Ectodermal cell (in vitro differentiated cells): ENCODE measurements at regions not wholly inside any gene's neighbourhood (a gene's known extent, or its start where the extent isn't known, plus 50 kb on each side); places are given as distances from the start of the nearest gene placed in this dataset.

ENCODE experiments used
- H3K27ac ChIP-seq: 2 replicates; pipeline ENCODE4 v1.7.0; 2013; ENCODE audit warnings: mild to moderate bottlenecking, low read depth, low read length; ENCODE audit not compliant: insufficient read depth, poor library complexity, severe bottlenecking
- H3K27me3 ChIP-seq: 2 replicates; pipeline ENCODE4 v1.7.0; 2013; ENCODE audit warnings: mild to moderate bottlenecking, low read length; ENCODE audit not compliant: insufficient read depth, control insufficient read depth, poor library complexity, severe bottlenecking
- H3K36me3 ChIP-seq: one replicate; pipeline ENCODE4 v1.7.0; 2013; ENCODE audit warnings: low read length; ENCODE audit not compliant: control insufficient read depth, insufficient read depth
- H3K4me1 ChIP-seq: one replicate; pipeline ENCODE4 v1.7.0; 2013; ENCODE audit warnings: low read length; ENCODE audit not compliant: control insufficient read depth, insufficient read depth
- H3K4me3 ChIP-seq: 2 replicates; pipeline ENCODE4 v1.7.0; 2013; ENCODE audit warnings: low read depth, low read length, control low read depth; ENCODE audit not compliant: insufficient read depth
- H3K9me3 ChIP-seq: 2 replicates; pipeline ENCODE4 v1.7.0; 2013; ENCODE audit warnings: mild to moderate bottlenecking, low read length, moderate library complexity; ENCODE audit not compliant: control insufficient read depth
- WGBS, 2 experiments: methylation state at CpG; one replicate each; pipeline ENCODE4 v1.1.7; 2013; ENCODE audit warnings: missing lambda C conversion rate in 2 of 2; 5-methylcytosine and 5-hydroxymethylcytosine counted together

GRCh38 chr18:75912829-75913228 is 485.3 kb upstream of the SMIM21 start:
- Histone ChIP-seq H3K4me1 (no peaks in the 10 kb centered on the region), H3K4me3 (no peak overlapping the region), H3K27ac (no peak overlapping the region), H3K9me3 (no peaks in the 10 kb centered on the region), H3K36me3 (no peaks in the 10 kb centered on the region), H3K27me3 (peaks cover 17% of the 10 kb centered on the region)
- 49% methylated on average over 2 of the region's 2 CpGs; no CpG with 5 or more reads in 1 of the 2 experiments for WGBS, 2 experiments

DNA sequence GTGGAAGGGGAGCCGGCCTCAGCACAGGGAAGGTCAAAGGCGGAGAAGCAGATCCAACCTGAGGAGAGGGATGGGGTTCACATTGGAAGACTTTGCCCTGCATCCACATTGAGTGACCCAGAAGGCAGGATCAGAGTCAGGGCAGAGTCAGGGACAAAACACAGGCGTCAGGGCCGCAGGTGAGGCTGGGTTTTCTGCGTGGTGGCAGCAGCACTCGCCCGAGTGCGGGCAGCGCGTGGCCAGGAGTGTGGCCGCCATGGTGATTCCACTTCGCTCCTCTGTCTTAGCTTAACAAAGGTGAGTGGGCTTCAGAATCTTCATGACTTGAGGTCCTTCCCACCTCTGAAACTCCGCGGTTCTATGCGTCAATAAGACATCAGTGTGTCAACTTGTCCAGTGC is 476.9 kb upstream of the SMIM21 start:
- 96 to 97% methylated on average over 15 of the region's 15 CpGs for WGBS, 2 experiments
- Histone ChIP-seq H3K4me3 (no peak overlapping the region), H3K27ac (no peak overlapping the region), H3K36me3 (no peaks in the 10 kb centered on the region), H3K27me3 (no peaks in the 10 kb centered on the region), H3K9me3 (no peaks in the 10 kb centered on the region), H3K4me1 (no peaks in the 10 kb centered on the region)

GRCh38 chr18:75898651-75899050 is 471.1 kb upstream of the SMIM21 start:
- Histone ChIP-seq H3K27ac (no peak overlapping the region), H3K36me3 (no peaks in the 10 kb centered on the region), H3K27me3 (no peaks in the 10 kb centered on the region), H3K9me3 (no peaks in the 10 kb centered on the region), H3K4me1 (no peaks in the 10 kb centered on the region), H3K4me3 (no peak overlapping the region)
- 84 to 87% methylated on average over 4 of the region's 4 CpGs for WGBS, 2 experiments

- no peak overlapping the region for H3K4me3 ChIP-seq
- H3K27ac ChIP-seq = no peak overlapping the region
- WGBS, 2 experiments = 86 to 87% methylated on average over 6 to 7 of the region's 7 CpGs
Measured at GRCh38 chr18:75897386-75897785, 469.9 kb upstream of the SMIM21 start.

DNA sequence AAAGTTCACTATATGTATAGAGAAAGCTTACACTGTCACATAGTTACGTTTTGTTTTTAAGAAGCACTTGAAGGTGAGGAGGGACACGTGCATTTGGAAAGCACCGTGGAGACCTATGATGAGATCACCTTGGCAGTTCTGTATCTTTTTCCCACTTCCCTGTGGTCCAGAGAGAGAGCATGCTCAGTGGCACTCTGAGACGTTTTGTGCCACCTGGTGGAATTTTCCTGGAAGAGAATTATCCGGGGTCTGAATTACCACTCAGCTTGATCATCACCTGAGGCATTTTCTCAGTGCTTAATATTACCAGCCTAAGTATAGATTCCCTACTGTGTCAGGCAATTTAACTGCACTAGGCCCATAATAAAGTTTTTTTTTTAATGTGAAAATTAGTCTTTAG is 469.4 kb upstream of the SMIM21 start:
- Histone ChIP-seq H3K36me3 (no peaks in the 10 kb centered on the region), H3K27me3 (no peaks in the 10 kb centered on the region), H3K4me3 (no peak overlapping the region), H3K4me1 (no peaks in the 10 kb centered on the region), H3K9me3 (no peaks in the 10 kb centered on the region), H3K27ac (no peak overlapping the region)
- 62 to 66% methylated on average over 5 of the region's 5 CpGs for WGBS, 2 experiments

More at GRCh38 chr18:75897386-75897785, 469.9 kb upstream of the SMIM21 start:
- Histone ChIP-seq H3K4me1 (no peaks in the 10 kb centered on the region), H3K27me3 (no peaks in the 10 kb centered on the region), H3K9me3 (no peaks in the 10 kb centered on the region), H3K36me3 (no peaks in the 10 kb centered on the region)

GRCh38 chr18:75895135-75895534 is 467.6 kb upstream of the SMIM21 start:
- Histone ChIP-seq H3K27me3 (no peaks in the 10 kb centered on the region), H3K27ac (no peak overlapping the region), H3K4me1 (no peaks in the 10 kb centered on the region), H3K9me3 (no peaks in the 10 kb centered on the region), H3K36me3 (no peaks in the 10 kb centered on the region), H3K4me3 (no peak overlapping the region)
- 97 to 98% methylated on average over 3 to 4 of the region's 4 CpGs for WGBS, 2 experiments

GRCh38 chr18:75884728-75885127 is 457.2 kb upstream of the SMIM21 start:
- Histone ChIP-seq H3K36me3 (no peaks in the 10 kb centered on the region), H3K4me1 (no peaks in the 10 kb centered on the region), H3K4me3 (no peak overlapping the region), H3K27ac (no peak overlapping the region), H3K9me3 (no peaks in the 10 kb centered on the region), H3K27me3 (no peaks in the 10 kb centered on the region)
- 79 to 94% methylated on average over 4 of the region's 4 CpGs for WGBS, 2 experiments

DNA sequence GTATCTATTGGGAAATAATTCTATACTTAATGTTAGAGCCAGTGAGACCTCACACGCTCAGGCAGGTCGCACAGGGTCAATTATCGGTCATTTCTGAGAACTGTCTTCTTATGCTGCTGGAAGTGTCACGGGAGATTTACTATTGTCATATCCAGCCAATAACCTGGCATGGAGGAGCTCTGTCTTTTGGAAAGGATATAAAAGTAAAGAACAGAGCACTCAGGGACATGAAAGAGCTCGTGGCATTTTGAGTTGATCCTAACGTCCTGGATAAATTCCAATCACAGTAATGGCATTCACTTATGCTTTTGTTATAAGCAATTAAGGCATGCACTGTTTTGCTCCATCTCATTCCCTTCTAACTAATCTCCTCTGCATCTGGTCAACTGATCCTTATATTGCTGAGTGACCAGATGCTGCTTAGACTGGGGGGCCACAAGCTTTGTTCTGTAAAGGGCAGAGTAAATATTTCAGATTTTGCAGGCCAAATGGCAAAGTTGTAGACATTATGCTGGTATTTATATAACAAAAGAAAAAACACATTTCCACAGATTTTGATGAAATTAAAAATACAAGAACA is 453.5 kb upstream of the SMIM21 start:
- Histone ChIP-seq H3K36me3 (no peaks in the 10 kb centered on the region), H3K4me1 (no peaks in the 10 kb centered on the region), H3K9me3 (no peaks in the 10 kb centered on the region), H3K27me3 (no peaks in the 10 kb centered on the region), H3K27ac (no peak overlapping the region), H3K4me3 (no peak overlapping the region)
- WGBS, 2 experiments = 92 to 93% methylated on average over 6 of the region's 6 CpGs

DNA sequence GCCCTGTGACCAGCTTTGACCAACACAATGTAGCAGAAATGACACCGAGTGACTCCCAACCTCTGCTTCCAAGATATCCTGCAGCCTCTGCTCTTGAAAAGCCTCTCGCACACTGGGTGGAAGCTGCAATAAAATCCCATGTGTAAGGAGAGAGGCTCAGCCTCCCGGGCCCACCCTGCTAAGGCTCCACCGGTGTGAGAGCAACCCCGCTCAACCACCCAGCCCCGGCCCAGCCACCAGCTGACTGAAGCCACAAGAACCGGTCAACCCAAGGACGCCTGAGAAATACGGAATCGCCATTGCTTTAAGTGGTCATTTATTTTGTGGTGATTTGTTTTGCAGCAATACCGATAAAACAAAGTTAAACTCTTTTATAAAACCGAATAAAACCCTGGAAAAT is 452.8 kb upstream of the SMIM21 start:
- no peaks in the 10 kb centered on the region for H3K4me1 ChIP-seq
- no peak overlapping the region for H3K27ac ChIP-seq
- H3K9me3 ChIP-seq = no peaks in the 10 kb centered on the region
- H3K4me3 ChIP-seq = no peak overlapping the region
- H3K36me3 ChIP-seq = no peaks in the 10 kb centered on the region
- H3K27me3 ChIP-seq = no peaks in the 10 kb centered on the region
- WGBS, 2 experiments = 95 to 96% methylated on average over 11 to 12 of the region's 12 CpGs

GRCh38 chr18:75879196-75879595 is 451.7 kb upstream of the SMIM21 start:
- Histone ChIP-seq H3K4me1 (no peaks in the 10 kb centered on the region), H3K27ac (no peak overlapping the region)
- 95 to 98% methylated on average over 2 to 3 of the region's 3 CpGs for WGBS, 2 experiments

GRCh38 chr18:75875559-75875958 is 448.1 kb upstream of the SMIM21 start:
- no peak overlapping the region for H3K27ac ChIP-seq
- H3K27me3 ChIP-seq = no peaks in the 10 kb centered on the region

More at GRCh38 chr18:75879196-75879595, 451.7 kb upstream of the SMIM21 start:
- H3K27me3 ChIP-seq = no peaks in the 10 kb centered on the region
- H3K4me3 ChIP-seq = no peak overlapping the region
- no peaks in the 10 kb centered on the region for H3K9me3 ChIP-seq
- no peaks in the 10 kb centered on the region for H3K36me3 ChIP-seq

More at GRCh38 chr18:75875559-75875958, 448.1 kb upstream of the SMIM21 start:
- H3K4me3 ChIP-seq = no peak overlapping the region
- H3K9me3 ChIP-seq = no peaks in the 10 kb centered on the region
- H3K36me3 ChIP-seq = no peaks in the 10 kb centered on the region
- no peaks in the 10 kb centered on the region for H3K4me1 ChIP-seq
- WGBS, 2 experiments = 94% methylated on average over 9 to 10 of the region's 10 CpGs
